MCF 10A (cell line): ENCODE measurements at regions not wholly inside any gene's neighbourhood (a gene's known extent, or its start where the extent isn't known, plus 50 kb on each side); places are given as distances from the start of the nearest gene placed in this dataset.

ENCODE experiments used
- BruUV-seq: library from RNA; stranded (reverse); fragments of 400-500 nt; replicated peaks from 2 replicates; lab custom pipeline; 2021; lab: Mats Ljungman, UMichigan
- CTCF ChIA-PET: fragments of 300-600 bp; sonication (Branson Sonifier 250); formaldehyde crosslinking; extraction: SDS; loops from one replicate; lab custom pipeline; 2021; ENCODE audit warnings: antibody characterized with exemption, inconsistent platforms; lab: Yijun Ruan, JAX
- POLR2A ChIA-PET: fragments of 300-600, 350-650 bp; sonication (Branson Sonifier 250); formaldehyde crosslinking; extraction: SDS; loops from one replicate; lab custom pipeline; 2020; ENCODE audit warnings: antibody characterized with exemption, inconsistent platforms; lab: Yijun Ruan, JAX
- DNase-seq: peaks from one replicate; pipeline ENCODE4 v3.0.0-alpha.2; 2018; ENCODE audit not compliant: unreplicated experiment
- H3K27ac Mint-ChIP-seq: one replicate; pipeline ENCODE4 v1.8.0; 2022; ENCODE audit warnings: mild to moderate bottlenecking, low read depth, mixed read lengths; ENCODE audit not compliant: unreplicated experiment
- H3K27me3 Mint-ChIP-seq: one replicate; pipeline ENCODE4 v1.8.0; 2022; ENCODE audit warnings: mixed read lengths; ENCODE audit not compliant: insufficient read depth, unreplicated experiment
- H3K36me3 Mint-ChIP-seq: one replicate; pipeline ENCODE4 v1.8.0; 2022; ENCODE audit warnings: mild to moderate bottlenecking, moderate library complexity, mixed read lengths; ENCODE audit not compliant: insufficient read depth, unreplicated experiment
- H3K4me1 Mint-ChIP-seq: one replicate; pipeline ENCODE4 v1.8.0; 2022; ENCODE audit warnings: mixed read lengths; ENCODE audit not compliant: insufficient read depth, unreplicated experiment
- H3K4me3 Mint-ChIP-seq: one replicate; pipeline ENCODE4 v1.8.0; 2022; ENCODE audit warnings: mild to moderate bottlenecking, moderate library complexity, mixed read lengths; ENCODE audit not compliant: unreplicated experiment
- H3K9me3 Mint-ChIP-seq: one replicate; pipeline ENCODE4 v1.8.0; 2022; ENCODE audit warnings: mixed read lengths; ENCODE audit not compliant: unreplicated experiment
- CTCF ChIP-seq: fragments of 200-600 bp; IDR thresholded peaks from one replicate; pipeline ENCODE4 v1.8.0; 2022; ENCODE audit warnings: antibody characterized with exemption, mild to moderate bottlenecking; ENCODE audit not compliant: unreplicated experiment
- intact Hi-C: fragments of 100-400 bp; cut with micrococcal nuclease; formaldehyde crosslinking; loops from 2 replicates; pipeline ENCODE4 v1.14.1; 2022

- no peak overlapping the region for H3K27ac Mint-ChIP-seq
- CTCF ChIA-PET = no interaction called here
- H3K4me3 Mint-ChIP-seq = no peak overlapping the region
- no peaks in the 10 kb centered on the region for H3K36me3 Mint-ChIP-seq
- intact Hi-C loops = no loop called here
- H3K27me3 Mint-ChIP-seq = no peaks in the 10 kb centered on the region
- POLR2A ChIA-PET = no interaction called here
- TF ChIP-seq CTCF = no peak
- DNase-seq = no peak
- no TSS peak for BruUV-seq
- no peaks in the 10 kb centered on the region for H3K9me3 Mint-ChIP-seq
- no peaks in the 10 kb centered on the region for H3K4me1 Mint-ChIP-seq
Observed at GRCh38 chr6:54467384-54467783, 159.1 kb downstream of the TINAG start.

GRCh38 chr6:54473328-54473727 lies 165.1 kb downstream of the TINAG start:
- H3K27me3 Mint-ChIP-seq = no peaks in the 10 kb centered on the region
- no peak overlapping the region for H3K4me3 Mint-ChIP-seq
- no TSS peak for BruUV-seq
- ChIA-PET CTCF (interaction anchor here (0.6 kb wide), 1 partner anchor 136 kb away, joined by 3 read pairs; no protein-coding TSS in a partner anchor), POLR2A (interaction anchor here (0.6 to 0.7 kb wide), 2 partner anchors 9 to 863 kb away, joined by 3 read pairs; no protein-coding TSS in a partner anchor)
- H3K27ac Mint-ChIP-seq = no peak overlapping the region
- H3K4me1 Mint-ChIP-seq = no peaks in the 10 kb centered on the region
- no peaks in the 10 kb centered on the region for H3K9me3 Mint-ChIP-seq
- intact Hi-C loops = no loop called here
- DNase-seq = no peak
- no peak for TF ChIP-seq CTCF
- H3K36me3 Mint-ChIP-seq = no peaks in the 10 kb centered on the region

GRCh38 chr6:54474898-54475297 lies 166.7 kb downstream of the TINAG start:
- BruUV-seq = no TSS peak
- no peak overlapping the region for H3K27ac Mint-ChIP-seq
- TF ChIP-seq CTCF = no peak
- H3K4me1 Mint-ChIP-seq = no peaks in the 10 kb centered on the region
- no peak overlapping the region for H3K4me3 Mint-ChIP-seq
- H3K36me3 Mint-ChIP-seq = no peaks in the 10 kb centered on the region
- POLR2A ChIA-PET = no interaction called here
- CTCF ChIA-PET = no interaction called here
- intact Hi-C loops = no loop called here
- no peak for DNase-seq
- H3K9me3 Mint-ChIP-seq = no peaks in the 10 kb centered on the region
- no peaks in the 10 kb centered on the region for H3K27me3 Mint-ChIP-seq

- ChIA-PET CTCF (interaction anchor here (0.7 to 1.1 kb wide), 2 partner anchors 216 to 584 kb away, joined by 3 to 5 read pairs; no protein-coding TSS in a partner anchor), POLR2A (no interaction called here)
- no peaks in the 10 kb centered on the region for H3K36me3 Mint-ChIP-seq
- DNase-seq = peak; percentile 11
- no peak overlapping the region for H3K27ac Mint-ChIP-seq
- no TSS peak for BruUV-seq
- TF ChIP-seq CTCF = no peak
- intact Hi-C loops = no loop called here
- H3K4me3 Mint-ChIP-seq = no peak overlapping the region
- H3K9me3 Mint-ChIP-seq = no peaks in the 10 kb centered on the region
- no peaks in the 10 kb centered on the region for H3K27me3 Mint-ChIP-seq
- H3K4me1 Mint-ChIP-seq = no peaks in the 10 kb centered on the region
Observed at GRCh38 chr6:54481091-54481490, 172.8 kb downstream of the TINAG start.
